CD8-positive, alpha-beta memory T cell (primary cell): ENCODE measurements at regions not wholly inside any gene's neighbourhood (a gene's known extent, or its start where the extent isn't known, plus 50 kb on each side); places are given as distances from the start of the nearest gene placed in this dataset.

Source experiments
- CTCF ChIA-PET: fragments of 350-600 bp; sonication (Branson Sonifier 250); formaldehyde crosslinking; loops from one replicate; lab custom pipeline; 2021; ENCODE audit warnings: antibody characterized with exemption; lab: Charles Lee
- POLR2A ChIA-PET: fragments of 350-600 bp; sonication (Branson Sonifier 250); formaldehyde crosslinking; loops from one replicate; lab custom pipeline; 2021; ENCODE audit warnings: antibody characterized with exemption; lab: Charles Lee
- DNase-seq, 5 donors: peaks; one replicate each; pipeline versions ENCODE4 v3.0.0 to v3.0.0-alpha.2; 2020 to 2022; ENCODE audit warnings: mixed read lengths in 1 of 5
- H3K27ac ChIP-seq: one replicate; pipeline ENCODE4 v1.7.0; 2013; ENCODE audit warnings: low read depth, mild to moderate bottlenecking, low read length, moderate library complexity
- H3K27me3 ChIP-seq: 2 replicates; pipeline ENCODE4 v1.7.0; 2013; ENCODE audit warnings: low read length, mild to moderate bottlenecking; ENCODE audit not compliant: insufficient read depth, poor library complexity, severe bottlenecking
- H3K36me3 ChIP-seq: 2 replicates; pipeline ENCODE4 v1.7.0; 2013; ENCODE audit warnings: mild to moderate bottlenecking, low read length, moderate library complexity; ENCODE audit not compliant: insufficient read depth
- H3K4me1 ChIP-seq: 2 replicates; pipeline ENCODE4 v1.7.0; 2013; ENCODE audit warnings: mild to moderate bottlenecking, low read length, moderate library complexity; ENCODE audit not compliant: insufficient read depth
- H3K4me3 ChIP-seq: 2 replicates; pipeline ENCODE4 v1.7.0; 2013; ENCODE audit warnings: mild to moderate bottlenecking, low read length
- H3K9me3 ChIP-seq: 2 replicates; pipeline ENCODE4 v1.7.0; 2013; ENCODE audit warnings: mild to moderate bottlenecking, low read length
- H3K27ac Mint-ChIP-seq, 8 donors: one replicate each; pipeline ENCODE4 v1.8.0; 2020 to 2021; ENCODE audit warnings: mixed read lengths in 8 of 8, mild to moderate bottlenecking in 6 of 8, inconsistent platforms in 3 of 8, moderate library complexity in 3 of 8
- H3K27me3 Mint-ChIP-seq, 2 donors: one replicate each; pipeline ENCODE4 v1.8.0; 2020 to 2021; ENCODE audit warnings: mixed read lengths in 2 of 2, mild to moderate bottlenecking in 1 of 2, moderate library complexity in 1 of 2
- H3K36me3 Mint-ChIP-seq, 3 donors: one replicate each; pipeline ENCODE4 v1.8.0; 2020 to 2021; ENCODE audit warnings: mixed read lengths in 3 of 3, inconsistent platforms in 1 of 3, mild to moderate bottlenecking in 1 of 3
- H3K4me1 Mint-ChIP-seq, 3 donors: one replicate each; pipeline ENCODE4 v1.8.0; 2020 to 2021; ENCODE audit warnings: mixed read lengths in 3 of 3, inconsistent platforms in 1 of 3, mild to moderate bottlenecking in 1 of 3
- H3K4me3 Mint-ChIP-seq, 7 donors: one replicate each; pipeline ENCODE4 v1.8.0; 2020 to 2021; ENCODE audit warnings: mixed read lengths in 7 of 7, mild to moderate bottlenecking in 6 of 7, moderate library complexity in 4 of 7, inconsistent platforms in 2 of 7
- H3K9me3 Mint-ChIP-seq, 5 donors: one replicate each; pipeline ENCODE4 v1.8.0; 2020 to 2022; ENCODE audit warnings: mixed read lengths in 5 of 5, mild to moderate bottlenecking in 3 of 5, moderate library complexity in 2 of 5, inconsistent platforms in 1 of 5

DNA sequence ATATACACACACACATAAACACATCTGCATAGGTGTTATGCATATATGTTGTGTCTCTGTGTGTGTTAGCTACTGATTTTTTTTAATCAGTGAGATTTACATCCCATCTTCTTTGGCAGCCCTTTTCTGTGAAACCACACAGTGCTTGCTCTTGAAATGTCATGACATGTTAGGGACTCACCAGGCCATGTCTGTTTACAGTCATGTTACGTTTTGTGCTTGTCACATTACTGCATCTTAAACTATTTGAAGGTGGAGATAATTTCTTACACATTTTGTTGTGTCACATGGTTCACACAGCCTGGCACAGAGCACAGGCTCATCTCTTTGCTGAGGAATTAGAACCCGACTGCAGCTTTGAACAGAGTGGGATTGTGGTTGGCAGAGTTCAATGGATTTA, 364.4 kb upstream of the RIOK2 start:
- H3K4me3 Mint-ChIP-seq = no peak overlapping the region
- ChIA-PET CTCF (no interaction called here), POLR2A (no interaction called here)
- peaks cover 0 to 7% (median 0%) of the 10 kb centered on the region in 5 donors for H3K9me3 Mint-ChIP-seq
- H3K4me3 ChIP-seq = no peak overlapping the region
- no peak for DNase-seq
- H3K9me3 ChIP-seq = no peaks in the 10 kb centered on the region
- no peaks in the 10 kb centered on the region for H3K36me3 ChIP-seq
- H3K27me3 ChIP-seq = no peaks in the 10 kb centered on the region
- no peak overlapping the region for H3K27ac Mint-ChIP-seq
- no peak overlapping the region for H3K27ac ChIP-seq
- H3K4me1 ChIP-seq = peaks cover 4% of the 10 kb centered on the region
- no peaks in the 10 kb centered on the region for H3K36me3 Mint-ChIP-seq
- peaks cover 0 to 1% of the 10 kb centered on the region in 2 donors for H3K27me3 Mint-ChIP-seq
- H3K4me1 Mint-ChIP-seq = no peaks in the 10 kb centered on the region

DNA sequence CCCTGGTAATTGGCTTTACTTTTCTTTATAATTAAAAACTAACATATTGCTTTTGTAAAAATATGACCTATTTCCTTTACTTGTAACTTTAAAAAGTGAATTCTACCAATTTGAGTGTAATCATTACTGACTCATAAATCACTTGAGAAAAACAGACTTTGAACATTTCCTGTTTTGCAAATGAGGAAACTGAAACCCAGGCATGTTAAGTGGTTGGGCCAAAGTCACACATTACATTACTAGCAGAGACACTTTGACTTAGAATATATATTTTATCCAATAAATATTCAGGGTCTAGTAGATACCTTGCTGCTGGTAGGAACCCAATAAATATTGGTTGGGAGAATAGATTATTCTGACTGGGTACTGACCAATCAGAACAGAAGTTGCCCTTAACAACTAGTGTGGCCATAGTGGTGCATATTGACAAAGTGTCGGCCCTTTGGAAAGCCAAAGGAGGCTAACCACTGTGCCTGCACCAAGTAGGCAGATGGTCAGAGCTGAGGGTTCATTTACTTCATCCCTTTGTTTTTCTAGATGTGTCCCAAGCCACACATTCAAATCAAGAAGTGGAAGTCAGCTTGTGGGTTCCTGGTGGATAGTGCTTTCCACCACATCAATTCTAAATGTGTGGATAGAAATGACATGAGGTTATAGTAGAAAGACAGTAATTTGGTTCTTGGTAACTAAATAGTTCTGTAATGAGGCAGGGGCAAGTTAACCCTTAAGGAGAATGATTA, 365.1 kb upstream of the RIOK2 start:
- H3K27ac Mint-ChIP-seq = peak overlapping the region in 1 of 8 donors; percentile 8
- peaks cover 0 to 1% of the 10 kb centered on the region in 2 donors for H3K27me3 Mint-ChIP-seq
- CTCF ChIA-PET = interaction anchor here (0.8 kb wide), 1 partner anchor 15 kb away, joined by 3 read pairs; no protein-coding TSS in a partner anchor
- Histone ChIP-seq H3K9me3 (no peaks in the 10 kb centered on the region), H3K27ac (no peak overlapping the region), H3K4me1 (peaks cover 4% of the 10 kb centered on the region), H3K4me3 (no peak overlapping the region), H3K36me3 (no peaks in the 10 kb centered on the region), H3K27me3 (no peaks in the 10 kb centered on the region)
- H3K4me1 Mint-ChIP-seq = no peaks in the 10 kb centered on the region
- H3K4me3 Mint-ChIP-seq = no peak overlapping the region
- DNase-seq = no peak
- H3K36me3 Mint-ChIP-seq = no peaks in the 10 kb centered on the region
- peaks cover 0 to 3% (median 0%) of the 10 kb centered on the region in 5 donors for H3K9me3 Mint-ChIP-seq
- POLR2A ChIA-PET = no interaction called here

DNA sequence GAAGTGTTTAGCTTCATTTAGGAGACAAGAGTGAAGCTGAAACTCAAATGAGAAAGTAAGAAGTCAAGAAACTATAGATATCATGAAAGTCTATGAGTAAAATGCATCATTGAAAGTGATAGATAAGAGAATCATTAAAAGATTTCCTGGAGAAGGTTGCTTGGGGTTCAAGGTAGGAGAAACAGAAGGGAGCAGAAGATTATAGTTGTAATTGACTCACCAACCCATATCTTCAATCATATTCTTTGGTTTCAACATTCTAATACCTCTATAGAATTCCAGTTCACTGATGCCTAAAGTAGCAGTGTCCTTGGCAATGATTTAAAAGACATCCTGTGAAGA, 365.7 kb upstream of the RIOK2 start:
- Mint-ChIP-seq H3K4me1 (no peaks in the 10 kb centered on the region), H3K27me3 (peaks cover 0 to 1% of the 10 kb centered on the region in 2 donors), H3K4me3 (no peak overlapping the region), H3K9me3 (peaks cover 0 to 3% (median 0%) of the 10 kb centered on the region in 5 donors), H3K36me3 (no peaks in the 10 kb centered on the region), H3K27ac (no peak overlapping the region)
- Histone ChIP-seq H3K27ac (no peak overlapping the region), H3K36me3 (no peaks in the 10 kb centered on the region), H3K9me3 (no peaks in the 10 kb centered on the region), H3K27me3 (no peaks in the 10 kb centered on the region), H3K4me3 (no peak overlapping the region), H3K4me1 (peaks cover 4% of the 10 kb centered on the region)
- ChIA-PET CTCF (interaction anchor here (0.8 kb wide), 1 partner anchor 15 kb away, joined by 3 read pairs; no protein-coding TSS in a partner anchor), POLR2A (no interaction called here)
- DNase-seq = no peak

DNA sequence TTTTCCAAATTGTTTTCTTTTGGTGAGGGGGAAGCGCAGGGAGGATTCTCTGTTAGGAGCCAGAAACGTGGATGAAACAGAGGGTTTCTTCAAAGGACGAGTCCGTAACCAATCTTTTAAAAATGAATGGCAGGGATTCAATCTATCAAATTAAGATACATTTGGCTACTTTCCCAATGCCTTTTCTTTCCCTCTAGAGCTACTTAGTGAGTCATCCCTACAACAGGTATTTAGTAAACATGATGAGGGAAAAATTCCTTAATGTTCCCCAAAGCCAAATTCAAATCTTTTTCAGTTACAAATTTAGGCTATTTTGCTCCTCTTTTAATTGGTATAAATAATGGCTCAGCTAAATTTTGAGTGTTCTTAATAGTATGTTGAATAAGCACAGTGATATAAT, 366.4 kb upstream of the RIOK2 start:
- H3K4me3 ChIP-seq = no peak overlapping the region
- H3K27ac ChIP-seq = no peak overlapping the region
- ChIA-PET POLR2A (no interaction called here), CTCF (no interaction called here)
- no peaks in the 10 kb centered on the region for H3K36me3 ChIP-seq
- H3K4me1 Mint-ChIP-seq = no peaks in the 10 kb centered on the region
- DNase-seq = no peak
- H3K9me3 Mint-ChIP-seq = peaks cover 0 to 3% (median 0%) of the 10 kb centered on the region in 5 donors
- peaks cover 4% of the 10 kb centered on the region for H3K4me1 ChIP-seq
- H3K27ac Mint-ChIP-seq = no peak overlapping the region
- H3K27me3 ChIP-seq = no peaks in the 10 kb centered on the region
- H3K4me3 Mint-ChIP-seq = no peak overlapping the region
- peaks cover 0 to 1% of the 10 kb centered on the region in 2 donors for H3K27me3 Mint-ChIP-seq
- no peaks in the 10 kb centered on the region for H3K9me3 ChIP-seq
- no peaks in the 10 kb centered on the region for H3K36me3 Mint-ChIP-seq

DNA sequence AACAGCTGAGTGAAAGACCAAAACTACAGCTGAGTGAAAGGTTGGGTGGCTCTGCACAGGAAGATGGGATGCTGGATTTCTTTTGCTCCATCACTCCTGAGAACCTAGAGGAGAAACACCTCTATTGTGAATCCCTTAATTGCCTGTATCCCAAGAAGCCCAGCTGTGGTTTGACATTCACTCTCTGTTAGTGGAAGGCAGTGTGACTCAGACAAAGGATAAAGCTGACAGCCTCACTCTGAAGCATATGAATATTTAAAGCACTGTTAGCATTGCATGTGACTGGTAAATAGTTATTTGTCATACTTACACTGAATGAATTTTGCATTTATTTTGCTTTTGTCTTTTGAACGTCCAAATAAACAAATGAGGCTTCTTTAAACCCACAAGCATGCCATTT, 367.1 kb upstream of the RIOK2 start:
- no peaks in the 10 kb centered on the region for H3K9me3 ChIP-seq
- Mint-ChIP-seq H3K36me3 (no peaks in the 10 kb centered on the region), H3K27me3 (peaks cover 0 to 1% of the 10 kb centered on the region in 2 donors), H3K27ac (no peak overlapping the region), H3K4me3 (no peak overlapping the region), H3K9me3 (peaks cover 0 to 3% (median 0%) of the 10 kb centered on the region in 5 donors), H3K4me1 (no peaks in the 10 kb centered on the region)
- H3K27ac ChIP-seq = no peak overlapping the region
- POLR2A ChIA-PET = no interaction called here
- H3K27me3 ChIP-seq = no peaks in the 10 kb centered on the region
- CTCF ChIA-PET = no interaction called here
- H3K4me3 ChIP-seq = no peak overlapping the region
- DNase-seq = no peak
- no peaks in the 10 kb centered on the region for H3K36me3 ChIP-seq
- H3K4me1 ChIP-seq = peaks cover 4% of the 10 kb centered on the region

DNA sequence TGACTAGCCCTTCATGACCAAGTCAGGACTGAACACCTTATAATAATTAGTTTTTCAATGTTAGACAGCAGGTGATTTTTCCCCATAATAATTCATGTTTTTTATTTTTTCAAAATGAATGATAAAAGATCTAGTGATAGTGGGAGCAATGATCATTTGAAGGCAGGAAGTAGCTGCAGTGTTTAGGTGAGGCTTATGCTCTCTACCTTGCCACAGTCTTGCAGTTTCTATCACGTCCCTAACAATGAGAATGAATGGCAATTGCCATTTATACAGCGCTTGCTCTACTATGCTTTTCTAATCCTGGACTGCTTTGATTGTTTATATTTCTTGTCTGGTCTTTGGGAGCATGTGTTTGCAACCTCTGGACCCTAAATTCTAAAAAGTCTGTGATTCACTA, 367.8 kb upstream of the RIOK2 start:
- no peaks in the 10 kb centered on the region for H3K27me3 ChIP-seq
- POLR2A ChIA-PET = no interaction called here
- no peak for DNase-seq
- no peak overlapping the region for H3K27ac ChIP-seq
- no peaks in the 10 kb centered on the region for H3K36me3 Mint-ChIP-seq
- peaks cover 0 to 6% (median 0%) of the 10 kb centered on the region in 5 donors for H3K9me3 Mint-ChIP-seq
- peaks cover 0 to 1% of the 10 kb centered on the region in 2 donors for H3K27me3 Mint-ChIP-seq
- H3K36me3 ChIP-seq = no peaks in the 10 kb centered on the region
- H3K4me1 ChIP-seq = peaks cover 4% of the 10 kb centered on the region
- H3K27ac Mint-ChIP-seq = no peak overlapping the region
- H3K4me1 Mint-ChIP-seq = no peaks in the 10 kb centered on the region
- H3K4me3 Mint-ChIP-seq = no peak overlapping the region
- no peaks in the 10 kb centered on the region for H3K9me3 ChIP-seq
- CTCF ChIA-PET = no interaction called here
- no peak overlapping the region for H3K4me3 ChIP-seq

DNA sequence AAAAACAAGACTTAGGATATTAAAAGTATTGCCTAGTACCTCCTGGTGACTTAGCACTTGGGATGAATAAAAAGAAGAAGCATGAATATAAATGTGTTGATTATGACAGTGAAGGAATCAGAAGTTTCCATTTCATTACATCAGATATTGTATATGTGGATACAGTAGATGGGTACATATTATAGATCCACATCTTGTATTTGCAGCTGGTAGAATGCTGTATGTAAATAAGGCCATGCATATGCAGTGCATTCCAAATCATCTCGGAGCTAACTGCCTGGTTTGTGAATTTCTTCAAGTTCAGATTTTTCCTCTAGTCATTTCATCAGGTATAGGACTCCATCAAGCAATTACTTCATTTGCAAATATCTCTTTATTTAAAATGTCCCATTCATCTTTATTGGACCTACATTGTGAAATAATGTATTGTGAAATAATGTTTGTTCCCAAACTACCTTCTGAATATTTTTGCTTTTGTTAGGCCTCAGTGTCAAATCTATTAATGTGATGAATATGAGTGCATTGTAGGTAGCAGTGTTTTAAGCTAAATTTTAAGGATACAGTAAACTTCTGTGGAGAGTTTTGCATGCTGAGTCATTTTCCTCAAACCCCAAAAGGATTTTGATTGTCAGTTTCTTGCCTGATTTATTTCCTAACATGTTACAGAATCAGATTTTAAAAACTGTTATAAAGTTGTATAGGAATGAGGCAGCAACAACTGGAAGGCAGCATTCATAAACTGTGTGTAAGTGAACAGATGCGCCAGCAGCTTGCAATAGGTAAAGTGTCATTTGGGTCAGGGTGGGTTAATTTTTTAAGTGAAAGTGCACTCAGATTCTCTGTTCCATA, 370.8 kb upstream of the RIOK2 start:
- H3K36me3 Mint-ChIP-seq = no peaks in the 10 kb centered on the region
- DNase-seq = no peak
- H3K4me3 Mint-ChIP-seq = no peak overlapping the region
- H3K4me1 Mint-ChIP-seq = no peaks in the 10 kb centered on the region
- H3K27ac Mint-ChIP-seq = no peak overlapping the region
- no peaks in the 10 kb centered on the region for H3K27me3 ChIP-seq
- no peak overlapping the region for H3K27ac ChIP-seq
- CTCF ChIA-PET = no interaction called here
- H3K36me3 ChIP-seq = no peaks in the 10 kb centered on the region
- H3K4me3 ChIP-seq = no peak overlapping the region
- H3K9me3 ChIP-seq = no peaks in the 10 kb centered on the region
- POLR2A ChIA-PET = no interaction called here
- peaks cover 0 to 1% of the 10 kb centered on the region in 2 donors for H3K27me3 Mint-ChIP-seq
- H3K9me3 Mint-ChIP-seq = peaks cover 0 to 4% (median 0%) of the 10 kb centered on the region in 5 donors
- peaks cover 4% of the 10 kb centered on the region for H3K4me1 ChIP-seq

DNA sequence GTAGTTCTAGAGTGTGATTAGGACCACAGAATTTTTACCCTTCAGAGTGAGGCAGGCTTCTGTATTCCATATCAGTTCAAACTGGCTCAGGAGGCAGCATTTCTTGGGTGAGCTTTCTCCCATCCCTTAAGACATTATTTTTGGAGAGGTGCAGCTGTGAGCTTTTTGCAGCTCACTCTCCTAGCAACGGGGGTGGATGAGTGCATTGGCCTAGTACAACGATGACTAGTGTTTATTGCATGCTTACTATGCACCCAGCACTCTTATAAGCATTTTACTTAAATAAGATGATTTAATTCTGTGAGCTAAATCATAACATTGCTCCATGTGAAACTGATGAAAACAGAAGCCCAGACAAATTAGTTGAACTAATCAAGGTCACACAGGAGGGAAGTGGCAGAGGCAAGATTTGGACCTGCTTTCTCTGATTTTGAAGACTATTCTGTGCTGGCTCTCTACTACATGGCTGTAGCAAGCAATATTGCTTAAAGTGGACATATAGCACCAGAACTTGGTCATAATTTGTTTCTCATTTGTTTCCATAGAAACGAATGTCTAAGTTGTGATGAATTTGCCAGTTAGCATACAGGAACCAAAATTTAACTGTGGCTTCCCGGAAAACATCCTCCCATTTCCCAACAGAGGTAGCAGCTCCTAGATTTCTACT, 372.1 kb upstream of the RIOK2 start:
- no peak overlapping the region for H3K27ac Mint-ChIP-seq
- POLR2A ChIA-PET = no interaction called here
- no peaks in the 10 kb centered on the region for H3K9me3 ChIP-seq
- peaks cover 0 to 1% of the 10 kb centered on the region in 2 donors for H3K27me3 Mint-ChIP-seq
- H3K4me3 ChIP-seq = no peak overlapping the region
- no peak for DNase-seq
- no peaks in the 10 kb centered on the region for H3K27me3 ChIP-seq
- peaks cover 3% of the 10 kb centered on the region for H3K4me1 ChIP-seq
- H3K36me3 Mint-ChIP-seq = no peaks in the 10 kb centered on the region
- CTCF ChIA-PET = no interaction called here
- no peaks in the 10 kb centered on the region for H3K36me3 ChIP-seq
- H3K9me3 Mint-ChIP-seq = peaks cover 0 to 6% (median 0%) of the 10 kb centered on the region in 5 donors
- H3K4me1 Mint-ChIP-seq = no peaks in the 10 kb centered on the region
- H3K27ac ChIP-seq = no peak overlapping the region
- no peak overlapping the region for H3K4me3 Mint-ChIP-seq
